KOPT-K1 (cell line): ENCODE measurements at regions not wholly inside any gene's neighbourhood (a gene's known extent, or its start where the extent isn't known, plus 50 kb on each side); places are given as distances from the start of the nearest gene placed in this dataset.

Experiments
- H3K27ac ChIP-seq: fragments of 200-600 bp; sonication (generic); 2 replicates; pipeline ENCODE4 v1.5.1; 2016; ENCODE audit warnings: antibody characterized with exemption, mild to moderate bottlenecking, low read depth, low read length; ENCODE audit not compliant: poor library complexity, severe bottlenecking
- H3K36me3 ChIP-seq: fragments of 200-600 bp; sonication (generic); 2 replicates; pipeline ENCODE4 v1.5.1; 2017; ENCODE audit warnings: antibody characterized with exemption, mild to moderate bottlenecking, low read length, moderate library complexity; ENCODE audit not compliant: insufficient read depth
- H3K9me3 ChIP-seq: fragments of 200-600 bp; sonication (generic); 2 replicates; pipeline ENCODE4 v1.5.1; 2017; ENCODE audit warnings: antibody characterized with exemption, low read length, mild to moderate bottlenecking; ENCODE audit not compliant: insufficient read depth, poor library complexity, severe bottlenecking

- Histone ChIP-seq H3K36me3 (no peaks in the 10 kb centered on the region), H3K9me3 (no peaks in the 10 kb centered on the region), H3K27ac (no peak overlapping the region)
Measured at GRCh38 chr16:85213926-85214675, 101.8 kb upstream of the CIBAR2 start.

GRCh38 chr16:85215478-85216118, 103.3 kb upstream of the CIBAR2 start:
- no peaks in the 10 kb centered on the region for H3K36me3 ChIP-seq
- H3K9me3 ChIP-seq: no peaks in the 10 kb centered on the region
- no peak overlapping the region for H3K27ac ChIP-seq

- H3K36me3 ChIP-seq: no peaks in the 10 kb centered on the region
- no peak overlapping the region for H3K27ac ChIP-seq
- no peaks in the 10 kb centered on the region for H3K9me3 ChIP-seq
Measured at GRCh38 chr16:85216522-85217375, 104.5 kb upstream of the CIBAR2 start.

GRCh38 chr16:85220125-85220839, 108.0 kb upstream of the CIBAR2 start:
- no peaks in the 10 kb centered on the region for H3K36me3 ChIP-seq
- H3K27ac ChIP-seq: no peak overlapping the region
- no peaks in the 10 kb centered on the region for H3K9me3 ChIP-seq

- H3K27ac ChIP-seq: no peak overlapping the region
- peaks cover 6% of the 10 kb centered on the region for H3K9me3 ChIP-seq
- no peaks in the 10 kb centered on the region for H3K36me3 ChIP-seq
Measured at GRCh38 chr16:85220964-85221731, 108.9 kb upstream of the CIBAR2 start.

- peaks cover 6% of the 10 kb centered on the region for H3K9me3 ChIP-seq
- no peak overlapping the region for H3K27ac ChIP-seq
- H3K36me3 ChIP-seq: no peaks in the 10 kb centered on the region
Measured at GRCh38 chr16:85221771-85222154, 109.5 kb upstream of the CIBAR2 start.

- Histone ChIP-seq H3K27ac (no peak overlapping the region), H3K36me3 (no peaks in the 10 kb centered on the region), H3K9me3 (peaks cover 6% of the 10 kb centered on the region)
Measured at GRCh38 chr16:85222155-85222863, 110.0 kb upstream of the CIBAR2 start.

GRCh38 chr16:85225257-85225656, 113.0 kb upstream of the CIBAR2 start:
- no peak overlapping the region for H3K27ac ChIP-seq
- H3K9me3 ChIP-seq: peaks cover 6% of the 10 kb centered on the region
- H3K36me3 ChIP-seq: no peaks in the 10 kb centered on the region

GRCh38 chr16:85225721-85226120, 113.4 kb upstream of the CIBAR2 start:
- Histone ChIP-seq H3K27ac (no peak overlapping the region), H3K36me3 (no peaks in the 10 kb centered on the region), H3K9me3 (peaks cover 6% of the 10 kb centered on the region)

GRCh38 chr16:85227084-85227945, 115.0 kb upstream of the CIBAR2 start:
- H3K36me3 ChIP-seq: no peaks in the 10 kb centered on the region
- peaks cover 6% of the 10 kb centered on the region for H3K9me3 ChIP-seq
- no peak overlapping the region for H3K27ac ChIP-seq

GRCh38 chr16:85227946-85228862, 115.9 kb upstream of the CIBAR2 start:
- H3K27ac ChIP-seq: no peak overlapping the region

GRCh38 chr16:85228970-85229430, 116.7 kb upstream of the CIBAR2 start:
- Histone ChIP-seq H3K27ac (no peak overlapping the region), H3K9me3 (peaks cover 6% of the 10 kb centered on the region), H3K36me3 (no peaks in the 10 kb centered on the region)

More at GRCh38 chr16:85227946-85228862, 115.9 kb upstream of the CIBAR2 start:
- Histone ChIP-seq H3K36me3 (no peaks in the 10 kb centered on the region), H3K9me3 (peaks cover 6% of the 10 kb centered on the region)
